Esophagus squamous epithelium (tissue), 4 donors: ENCODE measurements at regions not wholly inside any gene's neighbourhood (a gene's known extent, or its start where the extent isn't known, plus 50 kb on each side); places are given as distances from the start of the nearest gene placed in this dataset.

Source experiments
- CTCF ChIP-seq, 6 experiments: fragments of 450-650 bp in 4 of 6; fragments of 200-600 bp in 2 of 6; sonication (generic) in 2 of 6; IDR thresholded peaks; one replicate each; pipeline ENCODE4 v1.5.1; 2016 to 2019; ENCODE audit warnings: antibody characterized with exemption in 6 of 6, mild to moderate bottlenecking in 4 of 6, moderate library complexity in 4 of 6
- POLR2A ChIP-seq, 4 donors: fragments of 450-650 bp; IDR thresholded peaks; one replicate each; pipeline ENCODE4 v1.6.1; 2017; ENCODE audit warnings: antibody characterized with exemption in 4 of 4, mild to moderate bottlenecking in 4 of 4, moderate library complexity in 3 of 4

GRCh38 chr2:164078421-164078820 lies 342.6 kb upstream of the FIGN start:
- TF ChIP-seq CTCF (IDR thresholded peaks at IDR 0.05) (no peak), POLR2A (IDR thresholded peaks at IDR 0.05) (no peak)
